H9 (cell line): ENCODE measurements at regions not wholly inside any gene's neighbourhood (a gene's known extent, or its start where the extent isn't known, plus 50 kb on each side); places are given as distances from the start of the nearest gene placed in this dataset.

Source experiments
- DNase-seq: peaks from one replicate; pipeline ENCODE4 v3.0.0-alpha.2; 2017
- H2AFZ ChIP-seq: one replicate; pipeline ENCODE4 v1.6.1; 2013; ENCODE audit warnings: mild to moderate bottlenecking, low read length, control low read depth, moderate library complexity
- H2AK5ac ChIP-seq: 2 replicates; pipeline ENCODE4 v1.6.1; 2013; ENCODE audit warnings: low read length, control low read depth, mixed read lengths; ENCODE audit not compliant: insufficient read length
- H2BK120ac ChIP-seq: one replicate; pipeline ENCODE4 v1.6.1; 2013; ENCODE audit warnings: low read depth, mild to moderate bottlenecking, low read length, control low read depth, inconsistent platforms; ENCODE audit not compliant: poor library complexity, severe bottlenecking
- H2BK12ac ChIP-seq: 2 replicates; pipeline ENCODE4 v1.6.1; 2013; ENCODE audit warnings: low read length, control low read depth, mixed read lengths, low read depth; ENCODE audit not compliant: insufficient read length
- H2BK15ac ChIP-seq: 2 replicates; pipeline ENCODE4 v1.6.1; 2013; ENCODE audit warnings: low read depth, low read length, control low read depth
- H2BK20ac ChIP-seq: one replicate; pipeline ENCODE4 v1.6.1; 2013; ENCODE audit warnings: low read depth, mild to moderate bottlenecking, low read length, control low read depth, inconsistent platforms; ENCODE audit not compliant: poor library complexity, severe bottlenecking
- H2BK5ac ChIP-seq: 2 replicates; pipeline ENCODE4 v1.6.1; 2013; ENCODE audit warnings: low read length, control low read depth, mixed read lengths; ENCODE audit not compliant: insufficient read length
- H3K14ac ChIP-seq: 2 replicates; pipeline ENCODE4 v1.6.1; 2013; ENCODE audit warnings: low read length, control low read depth; ENCODE audit not compliant: insufficient read depth
- H3K18ac ChIP-seq: 2 replicates; pipeline ENCODE4 v1.6.1; 2013; ENCODE audit warnings: low read depth, mild to moderate bottlenecking, mixed read lengths, low read length, control low read depth; ENCODE audit not compliant: insufficient read length
- H3K23ac ChIP-seq: 2 replicates; pipeline ENCODE4 v1.6.1; 2013; ENCODE audit warnings: low read length, control low read depth, mixed read lengths, low read depth; ENCODE audit not compliant: insufficient read length
- H3K23me2 ChIP-seq: 2 replicates; pipeline ENCODE4 v1.6.1; 2013; ENCODE audit warnings: low read depth, mild to moderate bottlenecking, mixed read lengths, low read length, control low read depth; ENCODE audit not compliant: insufficient read length, poor library complexity, severe bottlenecking
- H3K27ac ChIP-seq: 2 replicates; pipeline ENCODE4 v1.5.1; 2013; ENCODE audit warnings: low read length, control low read depth, mixed read lengths, low read depth; ENCODE audit not compliant: insufficient read length
- H3K27me3 ChIP-seq: 2 replicates; pipeline ENCODE4 v1.6.1; 2013; ENCODE audit warnings: low read length, control low read depth, inconsistent platforms; ENCODE audit not compliant: insufficient read depth
- H3K4ac ChIP-seq: 2 replicates; pipeline ENCODE4 v1.6.1; 2013; ENCODE audit warnings: low read depth, mild to moderate bottlenecking, control low read depth, inconsistent platforms, low read length, moderate library complexity
- H3K4me1 ChIP-seq: 2 replicates; pipeline ENCODE4 v1.6.1; 2013; ENCODE audit warnings: low read length, control low read depth, inconsistent platforms; ENCODE audit not compliant: insufficient read depth
- H3K4me2 ChIP-seq: 2 replicates; pipeline ENCODE4 v1.6.1; 2013; ENCODE audit warnings: low read length, control low read depth, mixed read lengths; ENCODE audit not compliant: insufficient read length, insufficient read depth
- H3K56ac ChIP-seq: 2 replicates; pipeline ENCODE4 v1.6.1; 2013; ENCODE audit warnings: low read depth, mild to moderate bottlenecking, mixed read lengths, low read length, control low read depth; ENCODE audit not compliant: insufficient read length
- H3K79me1 ChIP-seq: 2 replicates; pipeline ENCODE4 v1.6.1; 2013; ENCODE audit warnings: low read depth, mild to moderate bottlenecking, moderate library complexity, low read length, control low read depth, inconsistent platforms; ENCODE audit not compliant: insufficient read depth, poor library complexity, severe bottlenecking
- H3K79me2 ChIP-seq: 2 replicates; pipeline ENCODE4 v1.6.1; 2013; ENCODE audit warnings: low read length, control low read depth, inconsistent platforms; ENCODE audit not compliant: insufficient read depth
- H3K9ac ChIP-seq: 2 replicates; pipeline ENCODE4 v1.6.1; 2013; ENCODE audit warnings: low read length, control low read depth, mixed read lengths; ENCODE audit not compliant: insufficient read length; ENCODE audit errors: extremely low read depth
- H3K9me3 ChIP-seq: one replicate; pipeline ENCODE4 v1.6.1; 2013; ENCODE audit warnings: low read depth, low read length, inconsistent platforms; ENCODE audit not compliant: control insufficient read depth
- H3T11ph ChIP-seq: one replicate; pipeline ENCODE4 v1.6.1; 2013; ENCODE audit warnings: mild to moderate bottlenecking, low read length, control low read depth, inconsistent platforms
- H4K20me1 ChIP-seq: one replicate; pipeline ENCODE4 v1.6.1; 2013; ENCODE audit not compliant: control insufficient read depth, insufficient read length, insufficient read depth
- H4K5ac ChIP-seq: 2 replicates; pipeline ENCODE4 v1.6.1; 2013; ENCODE audit warnings: low read depth, mild to moderate bottlenecking, mixed read lengths, low read length, control low read depth; ENCODE audit not compliant: insufficient read length
- H4K8ac ChIP-seq: replicated peaks from 2 replicates; pipeline ENCODE4 v1.6.1; 2013; ENCODE audit warnings: low read length, control low read depth, mixed read lengths, low read depth; ENCODE audit not compliant: insufficient read length
- H4K91ac ChIP-seq: 2 replicates; pipeline ENCODE4 v1.6.1; 2013; ENCODE audit warnings: low read depth, mild to moderate bottlenecking, moderate library complexity, mixed read lengths, low read length, control low read depth; ENCODE audit not compliant: insufficient read length
- H3K27ac Mint-ChIP-seq, 3 experiments: 2 replicates in 2 of 3; 3 replicates in 1 of 3; pipeline ENCODE4 v1.8.0; 2020 to 2021; ENCODE audit warnings: mixed read lengths in 3 of 3, mild to moderate bottlenecking in 1 of 3, moderate library complexity in 1 of 3
- H3K27me3 Mint-ChIP-seq: 2 replicates; pipeline ENCODE4 v1.8.0; 2021; ENCODE audit warnings: low read depth, mild to moderate bottlenecking, moderate library complexity, mixed read lengths
- H3K36me3 Mint-ChIP-seq, 3 experiments: 2 replicates in 2 of 3; 3 replicates in 1 of 3; pipeline ENCODE4 v1.8.0; 2020 to 2021; ENCODE audit warnings: low read depth in 3 of 3, mixed read lengths in 3 of 3; ENCODE audit not compliant: insufficient read depth in 1 of 3
- H3K4me1 Mint-ChIP-seq, 2 experiments: 2 replicates each; pipeline ENCODE4 v1.8.0; 2020; ENCODE audit warnings: mixed read lengths in 2 of 2
- H3K4me3 Mint-ChIP-seq, 2 experiments: 2 replicates in 1 of 2; 3 replicates in 1 of 2; pipeline ENCODE4 v1.8.0; 2020 to 2021; ENCODE audit warnings: mild to moderate bottlenecking in 2 of 2, mixed read lengths in 2 of 2, moderate library complexity in 1 of 2
- H3K9me3 Mint-ChIP-seq, 2 experiments: 2 replicates in 1 of 2; 3 replicates in 1 of 2; pipeline ENCODE4 v1.8.0; 2020; ENCODE audit warnings: mild to moderate bottlenecking in 2 of 2, mixed read lengths in 2 of 2, moderate library complexity in 1 of 2
- WGBS: extraction: QIAGEN DNeasy Blood & Tissue Kit; methylation state at CpG from one replicate; pipeline ENCODE4 v1.1.7; 2013; ENCODE audit warnings: missing lambda C conversion rate, low lambda C conversion rate, mixed read lengths; ENCODE audit not compliant: insufficient read length; ENCODE audit errors: extremely low coverage; 5-methylcytosine and 5-hydroxymethylcytosine counted together
- TF ChIP-seq, protein P1 (sequence below): fragments of 200-600 bp; sonication (generic); conservative IDR thresholded peaks from 3 replicates; pipeline ENCODE4 v1.8.0; 2021; ENCODE audit warnings: antibody characterized with exemption, mild to moderate bottlenecking

DNA sequence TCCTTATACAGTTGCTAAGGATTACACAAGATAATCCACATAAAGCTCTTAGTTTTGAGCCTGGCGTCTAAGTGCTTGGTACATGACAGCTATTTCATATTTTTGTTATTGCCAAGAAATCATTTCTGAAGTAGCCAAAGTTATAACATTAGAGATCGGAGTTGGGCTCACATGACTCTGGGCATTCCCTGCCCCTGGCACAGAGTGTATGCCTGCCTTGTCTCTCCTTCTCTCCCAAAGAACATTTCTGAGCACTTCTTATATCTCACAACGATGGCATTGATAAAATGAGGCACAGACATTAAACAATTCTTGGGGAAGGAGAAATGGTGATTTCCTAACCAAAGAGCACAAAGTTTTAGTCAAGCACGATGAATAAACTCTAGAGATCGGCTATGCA is 87.7 kb upstream of the DDX18 start:
- Mint-ChIP-seq H3K36me3 (peaks cover 0 to 13% (median 0%) of the 10 kb centered on the region in 3 experiments; a peak in 2 of 7 replicates), H3K4me3 (no peak overlapping the region), H3K27ac (no peak overlapping the region), H3K4me1 (no peaks in the 10 kb centered on the region), H3K27me3 (no peaks in the 10 kb centered on the region; the same call in 1 of the 2 replicates), H3K9me3 (peaks cover 5 to 19% of the 10 kb centered on the region in 2 experiments; a peak in 3 of 5 replicates)
- Histone ChIP-seq H3T11ph (no peak overlapping the region), H2BK5ac (no peak overlapping the region), H3K79me2 (no peaks in the 10 kb centered on the region), H3K4me2 (no peak overlapping the region), H3K9me3 (no peaks in the 10 kb centered on the region), H3K4me1 (no peaks in the 10 kb centered on the region), H4K91ac (no peak overlapping the region), H3K23me2 (no peaks in the 10 kb centered on the region), H4K8ac (no peak overlapping the region), H3K9ac (no peak overlapping the region), H3K14ac (no peak overlapping the region), H3K23ac (no peak overlapping the region), H2BK120ac (no peak overlapping the region), H2BK15ac (no peak overlapping the region), H3K4ac (no peak overlapping the region), H3K27ac (no peak overlapping the region), H3K27me3 (no peaks in the 10 kb centered on the region), H2BK20ac (no peak overlapping the region), H2BK12ac (no peak overlapping the region), H2AK5ac (no peak overlapping the region), H3K79me1 (no peaks in the 10 kb centered on the region), H2AFZ (no peak overlapping the region), H3K56ac (no peak overlapping the region), H3K18ac (no peak overlapping the region), H4K20me1 (no peaks in the 10 kb centered on the region), H4K5ac (no peak overlapping the region)
- DNase-seq, result no peak
- WGBS, result no CpG with 5 or more reads among the region's 5 CpGs
- TF ChIP-seq, protein P1, sequence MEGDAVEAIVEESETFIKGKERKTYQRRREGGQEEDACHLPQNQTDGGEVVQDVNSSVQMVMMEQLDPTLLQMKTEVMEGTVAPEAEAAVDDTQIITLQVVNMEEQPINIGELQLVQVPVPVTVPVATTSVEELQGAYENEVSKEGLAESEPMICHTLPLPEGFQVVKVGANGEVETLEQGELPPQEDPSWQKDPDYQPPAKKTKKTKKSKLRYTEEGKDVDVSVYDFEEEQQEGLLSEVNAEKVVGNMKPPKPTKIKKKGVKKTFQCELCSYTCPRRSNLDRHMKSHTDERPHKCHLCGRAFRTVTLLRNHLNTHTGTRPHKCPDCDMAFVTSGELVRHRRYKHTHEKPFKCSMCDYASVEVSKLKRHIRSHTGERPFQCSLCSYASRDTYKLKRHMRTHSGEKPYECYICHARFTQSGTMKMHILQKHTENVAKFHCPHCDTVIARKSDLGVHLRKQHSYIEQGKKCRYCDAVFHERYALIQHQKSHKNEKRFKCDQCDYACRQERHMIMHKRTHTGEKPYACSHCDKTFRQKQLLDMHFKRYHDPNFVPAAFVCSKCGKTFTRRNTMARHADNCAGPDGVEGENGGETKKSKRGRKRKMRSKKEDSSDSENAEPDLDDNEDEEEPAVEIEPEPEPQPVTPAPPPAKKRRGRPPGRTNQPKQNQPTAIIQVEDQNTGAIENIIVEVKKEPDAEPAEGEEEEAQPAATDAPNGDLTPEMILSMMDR, result no peak
